ENCODE measurements at regions not wholly inside any gene's neighbourhood (a gene's known extent, or its start where the extent isn't known, plus 50 kb on each side); places are given as distances from the start of the nearest gene placed in this dataset.

- H3K79me1 ChIP-seq (ENCODE audit: low read depth, low read length): no peaks in the 10 kb centered on the region
- H4K5ac ChIP-seq (ENCODE audit: insufficient read length, low read depth, low read length): no peak overlapping the region
- H2AK5ac ChIP-seq (ENCODE audit: low read depth, low read length): no peak overlapping the region
- H3K23ac ChIP-seq (ENCODE audit: insufficient read length): no peak overlapping the region
- no peak overlapping the region for H3K56ac ChIP-seq (replicated peaks; ENCODE audit: insufficient read length, low read depth, low read length)
- H3K79me2 ChIP-seq (ENCODE audit: control insufficient read depth in 1 of 2, insufficient read depth in 2 of 2, low read length in 2 of 2): no peaks in the 10 kb centered on the region
- no peak overlapping the region for H3K4ac ChIP-seq (replicated peaks; ENCODE audit: insufficient read length, low read depth, low read length)
- H2BK15ac ChIP-seq (ENCODE audit: low read length): no peak overlapping the region
- ChIA-PET CTCF (ENCODE audit: partially characterized antibody) (interaction anchor here (1.0 kb wide), 1 partner anchor 9 kb away, joined by 3 read pairs; no protein-coding TSS in a partner anchor), POLR2A (ENCODE audit: partially characterized antibody) (no interaction called here)
- H2BK5ac ChIP-seq (ENCODE audit: low read depth, low read length): no peak overlapping the region
- H2BK12ac ChIP-seq (ENCODE audit: low read depth, low read length): no peak overlapping the region
- no peaks in the 10 kb centered on the region for H3K4me1 ChIP-seq (replicated peaks in 1 of 4; ENCODE audit: control insufficient read depth in 3 of 4, insufficient read depth in 4 of 4, low read length in 3 of 4)
- no peak for DNase-seq (ENCODE audit: low read depth in 1 of 2, low spot score in 2 of 2)
- no peaks in the 10 kb centered on the region for H3K23me2 ChIP-seq (ENCODE audit: low read depth, low read length)
- no peak overlapping the region for H3K18ac ChIP-seq (ENCODE audit: extremely low read depth, low read length)
- no peaks in the 10 kb centered on the region for H3K36me3 ChIP-seq (ENCODE audit: control insufficient read depth in 2 of 4, insufficient read depth in 4 of 4, low read length in 3 of 4)
- no peak overlapping the region for H3K9ac ChIP-seq (replicated peaks in 1 of 4; ENCODE audit: extremely low read depth in 1 of 4, low read depth in 3 of 4, low read length in 3 of 4)
- no peak overlapping the region for H4K8ac ChIP-seq (ENCODE audit: extremely low read depth, insufficient read depth, low read length)
- H3K14ac ChIP-seq (ENCODE audit: insufficient read length): no peak overlapping the region
- no peak for FAIRE-seq
- no peak overlapping the region for H2AFZ ChIP-seq (ENCODE audit: low read length)
- no peaks in the 10 kb centered on the region for H3K9me3 ChIP-seq (ENCODE audit: insufficient read depth in 2 of 2, low read depth in 1 of 2, low read length in 1 of 2)
- H3K4me2 ChIP-seq (ENCODE audit: insufficient read depth in 1 of 2, low read depth in 2 of 2, low read length in 2 of 2): no peak overlapping the region
- WGBS, 2 experiments (ENCODE audit: extremely low coverage in 1 of 2, insufficient coverage in 1 of 2, insufficient read length in 1 of 2, insufficient replicate concordance in 2 of 2, low coverage in 1 of 2, low lambda C conversion rate in 2 of 2, missing lambda C conversion rate in 1 of 2): 91% methylated on average over 9 of the region's 9 CpGs; no CpG with 5 or more reads in 1 of the 2 experiments
- H2BK20ac ChIP-seq (ENCODE audit: low read length): no peak overlapping the region
- no peak overlapping the region for H2BK120ac ChIP-seq (replicated peaks; ENCODE audit: low read depth, low read length)
- no peak overlapping the region for H3K4me3 ChIP-seq (ENCODE audit: extremely low read depth in 1 of 4, insufficient read depth in 2 of 4, low read depth in 3 of 4, low read length in 4 of 4)
- no peak overlapping the region for H4K91ac ChIP-seq (replicated peaks; ENCODE audit: insufficient read length, low read length)
- no peak overlapping the region for H3K27ac ChIP-seq (ENCODE audit: low read depth, low read length)
- H4K20me1 ChIP-seq (replicated peaks in 1 of 2; ENCODE audit: control insufficient read depth in 1 of 2, insufficient read depth in 2 of 2, low read length in 2 of 2): no peaks in the 10 kb centered on the region
- no peaks in the 10 kb centered on the region for H3K27me3 ChIP-seq (replicated peaks in 1 of 4; ENCODE audit: control insufficient read depth in 3 of 4, extremely low read depth in 1 of 4, insufficient read depth in 3 of 4, low read length in 3 of 4)
- no peak for TF ChIP-seq POLR2AphosphoS5 (IDR thresholded peaks at IDR 0.05; ENCODE audit: low read depth, low read length)
- no peak for TF ChIP-seq ZNF274 (IDR thresholded peaks at IDR 0.05; ENCODE audit: borderline replicate concordance, extremely low read depth, low read length)
- no peak for TF ChIP-seq JUN (IDR thresholded peaks at IDR 0.05; ENCODE audit: low read depth, low read length)
- TF ChIP-seq JUND (IDR thresholded peaks at IDR 0.05; ENCODE audit: low read length): no peak
Measured at GRCh38 chr7:86574006-86574405, 69.7 kb upstream of the GRM3 start.

Measured in H1 (cell line).